ENCODE measurements at regions not wholly inside any gene's neighbourhood (a gene's known extent, or its start where the extent isn't known, plus 50 kb on each side); places are given as distances from the start of the nearest gene placed in this dataset.

GRCh38 chr7:86972072-86972471 lies 87.4 kb downstream of the ELAPOR2 start:
- DNase-seq (ENCODE audit: low spot score): no peak

- DNase-seq (ENCODE audit: low spot score): no peak
Observed at GRCh38 chr7:86970986-86971385, 88.5 kb downstream of the ELAPOR2 start.

- DNase-seq (ENCODE audit: low spot score): no peak
Observed at GRCh38 chr7:86970547-86970946, 88.9 kb downstream of the ELAPOR2 start.

GRCh38 chr7:86969865-86970264 lies 89.6 kb downstream of the ELAPOR2 start:
- no peak for DNase-seq (ENCODE audit: low spot score)

GRCh38 chr7:86968618-86969017 lies 90.8 kb downstream of the ELAPOR2 start:
- no peak for DNase-seq (ENCODE audit: low spot score)

GRCh38 chr7:86966916-86967315 lies 92.5 kb downstream of the ELAPOR2 start:
- no peak for DNase-seq (ENCODE audit: low spot score)

- DNase-seq (ENCODE audit: low spot score): no peak
Observed at GRCh38 chr7:86965727-86966120, 93.7 kb downstream of the ELAPOR2 start.

- DNase-seq (ENCODE audit: low spot score): no peak
Observed at GRCh38 chr7:86964973-86965726, 94.3 kb downstream of the ELAPOR2 start.

GRCh38 chr7:86963599-86964230 lies 95.7 kb downstream of the ELAPOR2 start:
- peak; percentile 8 for DNase-seq (ENCODE audit: low spot score)

- DNase-seq (ENCODE audit: low spot score): no peak
Observed at GRCh38 chr7:86962623-86963022, 96.8 kb downstream of the ELAPOR2 start.

- DNase-seq (ENCODE audit: low spot score): peak; percentile 6
Observed at GRCh38 chr7:86961686-86962085, 97.8 kb downstream of the ELAPOR2 start.

- no peak for DNase-seq (ENCODE audit: low spot score)
Observed at GRCh38 chr7:86958380-86958779, 101.1 kb downstream of the ELAPOR2 start.

- DNase-seq (ENCODE audit: low spot score): no peak
Observed at GRCh38 chr7:86956567-86956966, 102.9 kb downstream of the ELAPOR2 start.

- no peak for DNase-seq (ENCODE audit: low spot score)
Observed at GRCh38 chr7:86955895-86956503, 103.5 kb downstream of the ELAPOR2 start.

- no peak for DNase-seq (ENCODE audit: low spot score)
Observed at GRCh38 chr7:86954971-86955370, 104.5 kb downstream of the ELAPOR2 start.

GRCh38 chr7:86953653-86954336 lies 105.7 kb downstream of the ELAPOR2 start:
- no peak for DNase-seq (ENCODE audit: low spot score)

GRCh38 chr7:86953219-86953618 lies 106.2 kb downstream of the ELAPOR2 start:
- DNase-seq (ENCODE audit: low spot score): no peak

- no peak for DNase-seq (ENCODE audit: low spot score)
Observed at GRCh38 chr7:86951895-86952294, 107.6 kb downstream of the ELAPOR2 start.

GRCh38 chr7:86950944-86951343 lies 108.5 kb downstream of the ELAPOR2 start:
- DNase-seq (ENCODE audit: low spot score): no peak

GRCh38 chr7:86950360-86950759 lies 109.1 kb downstream of the ELAPOR2 start:
- DNase-seq (ENCODE audit: low spot score): no peak

GRCh38 chr7:86949779-86950260 lies 109.6 kb downstream of the ELAPOR2 start:
- no peak for DNase-seq (ENCODE audit: low spot score)

GRCh38 chr7:86949052-86949778 lies 110.2 kb downstream of the ELAPOR2 start:
- DNase-seq (ENCODE audit: low spot score): no peak

All from kidney tubule cell (primary cell).